SKM-1 treated with dmso at 0.1 percent for 144 hours (cell line): ENCODE measurements at regions not wholly inside any gene's neighbourhood (a gene's known extent, or its start where the extent isn't known, plus 50 kb on each side); places are given as distances from the start of the nearest gene placed in this dataset.
"Not testable (repeated sequence)": the region's sequence is repeated elsewhere in the genome, so short reads cannot be mapped to it uniquely, and the experiment has no call there.

Experiments
- DNase-seq: peaks from one replicate; lab custom pipeline; 2025; ENCODE audit not compliant: unreplicated experiment; lab: John Stamatoyannopoulos, UW

GRCh38 chrX:82528525-82528924 lies 979.6 kb upstream of the POU3F4 start:
- no peak for DNase-seq

DNA sequence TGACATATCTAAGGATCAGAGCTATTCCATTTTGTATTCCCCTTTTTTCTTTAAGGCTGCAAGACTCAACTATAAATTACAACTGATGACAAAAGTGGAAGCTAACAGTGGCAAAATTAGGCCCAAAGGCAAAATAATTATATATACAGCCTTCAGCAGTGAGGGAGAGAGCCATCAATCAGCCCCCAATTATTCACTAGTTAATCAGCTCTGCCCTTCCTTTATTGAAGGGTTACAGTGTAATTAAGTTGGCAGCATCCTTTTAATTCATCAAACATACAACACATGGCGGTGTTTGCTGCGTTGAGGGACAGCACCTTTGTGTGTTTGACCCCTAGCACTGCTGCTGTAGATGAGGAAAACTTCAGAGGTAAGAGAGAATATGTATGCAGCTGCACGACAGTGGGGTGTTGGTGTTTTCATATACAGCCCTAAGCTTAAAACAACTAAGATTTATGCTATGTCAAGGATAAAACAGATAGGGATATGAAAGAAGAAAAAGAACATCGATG lies 973.9 kb upstream of the POU3F4 start:
- no peak for DNase-seq

DNA sequence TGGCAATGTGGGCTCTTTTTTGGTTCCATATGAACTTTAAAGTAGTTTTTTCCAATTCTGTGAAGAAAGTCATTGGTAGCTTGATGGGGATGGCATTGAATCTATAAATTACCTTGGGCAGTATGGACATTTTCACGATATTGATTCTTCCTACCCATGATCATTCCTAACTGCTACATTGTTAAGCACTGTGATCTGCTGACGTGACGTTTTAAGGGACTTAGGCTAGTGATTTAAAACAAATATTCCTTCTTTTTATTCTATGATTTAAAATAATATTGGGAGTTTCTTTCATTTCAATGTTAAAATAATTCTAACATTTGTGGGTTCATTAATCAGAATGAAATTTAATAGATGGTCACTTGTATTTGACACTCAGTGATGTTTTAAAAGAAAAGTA lies 970.9 kb upstream of the POU3F4 start:
- DNase-seq: not testable (repeated sequence)

DNA sequence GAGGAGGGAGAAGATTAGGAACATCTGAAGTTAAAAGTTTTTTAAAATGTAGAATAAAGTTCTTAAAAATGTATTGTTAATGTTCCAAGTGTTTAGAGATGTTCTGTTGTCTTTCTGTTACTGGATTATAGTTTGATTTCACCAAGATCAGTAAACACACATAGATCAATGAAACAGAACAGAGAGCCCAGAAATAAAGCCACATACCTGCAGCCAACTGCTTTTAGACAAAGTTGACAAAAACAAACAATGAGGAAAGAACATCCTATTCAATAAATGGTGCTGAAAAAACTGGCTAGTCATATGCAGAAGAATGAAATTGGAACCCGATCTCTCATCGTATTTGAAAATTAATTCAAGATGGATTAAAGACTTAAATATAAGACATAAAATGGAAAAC lies 966.3 kb upstream of the POU3F4 start:
- no peak for DNase-seq

DNA sequence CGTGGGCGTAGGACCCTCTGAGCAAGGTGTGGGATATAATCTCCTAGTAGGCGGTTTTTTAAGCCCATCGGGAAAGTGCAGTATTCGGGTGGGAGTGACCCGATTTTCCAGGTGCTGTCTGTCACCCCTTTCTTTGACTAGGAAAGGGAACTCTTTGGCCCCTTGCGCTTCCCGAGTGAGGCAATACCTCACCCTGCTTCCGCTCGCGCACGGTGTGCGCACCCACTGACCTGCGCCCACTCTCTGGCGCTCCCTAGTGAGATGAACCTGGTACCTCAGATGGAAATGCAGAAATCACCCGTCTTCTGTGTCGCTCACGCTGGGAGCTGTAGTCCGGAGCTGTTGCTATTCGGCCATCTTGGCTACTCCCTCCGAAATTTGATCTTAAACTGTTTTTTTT lies 955.9 kb upstream of the POU3F4 start:
- not testable (repeated sequence) for DNase-seq

GRCh38 chrX:82556588-82556987 lies 951.5 kb upstream of the POU3F4 start:
- DNase-seq: no peak

DNA sequence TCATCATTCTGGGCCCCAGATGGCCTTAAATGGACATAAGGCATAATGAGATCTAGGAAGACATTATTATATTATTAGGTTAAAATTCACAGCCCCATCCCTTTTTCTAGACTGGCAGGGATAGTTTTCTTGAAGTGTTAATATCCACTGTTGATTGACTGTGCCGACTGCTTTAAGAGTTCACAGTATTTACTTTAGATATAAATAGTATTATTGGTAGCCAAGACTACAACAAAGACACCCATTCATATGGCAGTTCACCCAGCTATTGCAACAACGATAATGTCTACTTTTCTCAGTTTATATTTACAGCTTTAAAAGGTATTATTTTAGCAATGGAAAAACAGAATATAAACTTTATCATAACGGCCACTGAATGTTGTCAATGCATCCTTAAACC lies 922.2 kb upstream of the POU3F4 start:
- DNase-seq: no peak

DNA sequence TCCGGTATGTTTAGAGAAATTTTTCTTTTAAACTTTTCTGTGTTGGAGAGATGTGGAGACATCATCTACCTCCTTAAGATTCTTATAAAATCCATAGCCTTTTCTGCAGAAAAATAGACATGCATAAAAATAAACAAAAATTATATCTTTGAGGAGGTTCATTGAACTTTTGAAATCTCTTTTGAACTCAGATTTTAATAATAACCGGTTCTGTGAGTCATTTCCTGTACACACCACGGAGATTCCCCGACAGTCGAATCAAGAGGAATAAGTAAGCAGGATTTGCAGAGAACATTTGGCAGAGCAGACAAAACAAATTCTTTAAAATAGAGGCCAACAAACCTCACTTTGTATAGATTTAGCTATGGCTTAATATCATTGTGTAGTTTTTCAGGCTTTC lies 918.7 kb upstream of the POU3F4 start:
- DNase-seq: no peak

DNA sequence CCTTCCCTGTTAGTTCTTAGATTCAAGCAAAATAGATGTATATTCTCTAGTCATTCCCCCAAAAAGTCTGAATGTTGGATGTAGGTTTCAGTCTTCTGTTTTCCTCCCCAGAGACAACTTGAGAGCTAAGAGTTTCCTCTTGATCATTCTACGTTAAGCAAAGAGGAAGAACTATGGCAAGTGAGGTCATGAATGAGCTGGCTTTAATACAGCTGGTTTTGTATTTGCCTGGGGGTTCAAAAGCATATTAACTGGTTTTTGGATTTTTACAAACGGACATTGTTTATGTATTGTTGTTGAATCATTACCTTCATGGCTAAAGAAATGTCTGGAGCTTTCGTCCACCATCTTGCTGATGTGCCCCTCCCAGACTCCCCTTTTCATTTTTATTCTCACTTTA lies 916.7 kb upstream of the POU3F4 start:
- no peak for DNase-seq

DNA sequence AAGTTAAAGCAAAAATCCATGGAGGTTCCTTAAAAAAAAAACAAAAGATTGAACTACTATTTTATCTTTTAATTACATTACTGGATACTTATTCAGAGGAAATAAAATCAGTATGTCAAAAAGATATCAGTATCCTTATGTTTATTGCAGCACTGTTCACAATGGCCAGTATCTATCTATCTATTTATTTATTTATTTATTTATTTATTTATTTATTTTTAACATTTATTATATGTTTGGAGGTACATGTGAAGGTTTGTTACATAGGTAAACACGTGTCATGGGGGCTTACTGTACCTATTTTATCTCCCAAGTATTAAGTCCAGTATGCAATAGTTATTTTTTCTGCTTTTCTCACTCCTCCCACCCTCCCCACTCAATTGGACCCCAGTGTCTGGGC lies 881.1 kb upstream of the POU3F4 start:
- no peak for DNase-seq

DNA sequence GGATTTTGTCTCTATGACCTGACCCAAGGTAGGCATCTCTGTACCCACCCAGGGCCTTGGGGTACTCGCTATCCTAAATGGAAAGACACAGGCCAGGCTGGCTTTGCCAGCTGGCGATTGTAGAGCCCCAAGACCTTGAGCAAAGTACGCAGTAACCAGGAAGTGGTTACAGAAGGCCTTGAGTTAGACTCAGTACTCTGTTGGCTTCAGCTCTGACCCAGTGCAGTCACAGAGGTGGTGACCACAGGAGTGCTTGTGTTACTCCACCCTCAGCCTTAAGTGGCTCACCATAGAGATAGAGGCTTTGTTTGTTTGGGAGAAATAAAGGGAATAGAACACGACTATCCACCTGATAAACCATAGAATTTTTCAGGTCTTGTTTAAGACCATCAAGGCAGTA lies 880.5 kb upstream of the POU3F4 start:
- no peak for DNase-seq

DNA sequence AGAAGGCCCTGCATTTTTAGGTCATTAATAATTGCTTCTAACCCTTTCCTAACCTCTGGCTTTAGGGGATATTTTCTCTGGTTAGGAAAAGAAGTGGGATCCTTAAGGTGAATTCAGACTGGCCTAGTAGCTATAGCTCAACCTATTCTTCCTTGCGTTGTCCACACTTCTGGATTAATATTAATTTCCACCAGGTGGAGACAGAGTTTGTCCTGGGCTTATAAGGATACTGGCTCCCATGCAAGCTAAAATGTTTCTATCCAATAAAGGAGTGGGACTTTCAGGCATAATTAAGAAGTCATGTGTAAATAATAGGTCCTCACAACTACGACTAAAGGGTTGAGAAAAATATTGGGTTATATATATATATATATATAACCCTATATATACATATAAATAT lies 860.0 kb upstream of the POU3F4 start:
- DNase-seq: no peak

GRCh38 chrX:82649645-82650044 lies 858.4 kb upstream of the POU3F4 start:
- DNase-seq: no peak

- no peak for DNase-seq
Observed at GRCh38 chrX:82658492-82658891, 849.6 kb upstream of the POU3F4 start.

DNA sequence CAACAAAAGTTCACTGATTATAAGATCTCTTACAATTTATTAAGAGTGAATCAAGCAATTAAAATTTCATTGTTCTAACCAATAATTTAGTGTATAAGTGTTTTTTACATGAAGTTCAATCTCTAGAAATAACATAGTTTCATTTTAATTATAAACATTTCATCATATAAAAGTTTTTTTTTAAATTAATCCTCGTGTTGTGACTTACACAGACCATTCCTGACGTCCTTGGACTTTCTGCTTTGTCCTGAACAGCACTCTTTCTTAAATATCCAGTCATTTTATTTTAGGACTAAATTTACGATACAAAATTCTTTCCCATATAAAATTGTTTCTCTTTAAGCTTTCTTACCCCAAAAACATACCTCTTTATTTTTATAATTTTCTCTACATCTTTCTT lies 841.7 kb upstream of the POU3F4 start:
- no peak for DNase-seq

DNA sequence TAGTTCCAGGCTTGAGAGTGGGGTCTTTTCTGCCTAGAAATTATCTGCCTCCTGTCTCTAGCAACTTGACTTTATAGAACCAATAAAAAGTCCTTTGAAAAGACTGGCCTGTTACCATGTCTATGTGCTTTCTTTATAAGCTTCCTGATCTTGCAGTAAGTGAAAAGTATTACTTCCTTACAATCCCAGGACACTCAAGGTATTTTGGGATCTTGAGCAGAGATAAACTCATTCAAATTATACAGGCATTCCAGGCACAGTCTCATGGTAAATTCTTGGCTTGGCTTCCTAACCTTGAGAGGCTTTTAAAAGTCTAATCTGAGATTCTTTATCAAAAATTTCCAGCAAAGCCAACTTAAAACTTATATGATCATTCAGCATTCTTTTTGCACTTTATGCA lies 833.0 kb upstream of the POU3F4 start:
- no peak for DNase-seq

- DNase-seq: peak; percentile 0
Observed at GRCh38 chrX:82676386-82676785, 831.7 kb upstream of the POU3F4 start.

DNA sequence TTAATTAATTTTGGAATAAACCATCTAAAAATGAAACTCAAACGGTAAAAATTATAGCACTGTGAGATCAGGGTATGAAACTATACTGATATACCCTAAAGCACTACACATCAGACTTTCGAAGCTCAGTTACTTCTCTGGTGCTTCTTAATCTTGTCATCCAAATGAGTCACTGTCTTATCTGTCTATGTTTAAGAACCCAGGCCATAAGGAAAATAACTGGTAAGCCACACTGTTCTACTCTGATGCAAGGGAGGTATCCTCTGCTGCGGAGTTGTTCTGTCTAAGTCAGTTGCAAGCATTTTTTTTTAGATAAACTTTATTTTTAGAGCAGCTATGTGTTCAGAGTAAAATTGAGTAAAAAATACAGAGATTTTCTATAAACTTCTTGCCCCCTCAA lies 830.8 kb upstream of the POU3F4 start:
- DNase-seq: no peak

- DNase-seq: no peak
Observed at GRCh38 chrX:82692991-82693390, 815.1 kb upstream of the POU3F4 start.

GRCh38 chrX:82695066-82695465 lies 813.0 kb upstream of the POU3F4 start:
- no peak for DNase-seq

DNA sequence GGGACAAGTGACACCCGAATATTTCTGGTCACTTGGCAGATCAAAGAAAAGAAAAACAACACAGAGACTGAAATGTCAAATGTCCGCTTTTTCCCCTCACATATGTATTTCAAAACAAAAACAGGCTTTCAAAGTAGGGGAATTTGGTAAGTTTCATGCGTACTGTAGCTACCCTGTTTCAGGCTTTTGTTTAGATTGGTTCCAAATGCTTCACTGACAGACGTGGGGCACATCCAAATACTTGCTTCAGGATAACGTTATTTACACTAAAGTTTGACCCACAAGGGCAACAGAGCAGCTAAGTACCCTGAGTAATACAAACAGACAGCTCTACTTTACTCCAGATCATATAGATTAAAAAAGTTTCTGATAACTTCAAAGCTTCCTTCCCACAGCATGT lies 804.5 kb upstream of the POU3F4 start:
- no peak for DNase-seq

- DNase-seq: no peak
Observed at GRCh38 chrX:82711457-82711856, 796.6 kb upstream of the POU3F4 start.

DNA sequence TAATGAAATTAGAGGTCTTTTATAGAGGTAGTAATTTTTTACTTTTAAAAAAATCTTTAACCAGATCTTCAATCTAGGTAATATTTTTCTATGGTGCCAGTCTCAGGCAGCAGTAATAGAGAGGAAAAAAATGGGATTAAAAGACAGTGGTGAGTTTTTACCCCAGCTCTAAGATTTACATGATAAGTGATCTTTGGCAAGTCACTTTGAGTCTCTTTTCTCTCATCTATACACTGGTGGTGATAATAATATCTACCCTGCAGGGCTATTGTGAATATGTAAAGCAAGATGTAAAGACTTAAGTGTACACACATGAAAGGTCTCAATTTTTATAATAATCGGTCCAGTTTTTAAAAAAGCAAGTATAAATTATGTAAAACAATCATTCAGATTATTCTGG lies 786.2 kb upstream of the POU3F4 start:
- no peak for DNase-seq

GRCh38 chrX:82723806-82724205 lies 784.3 kb upstream of the POU3F4 start:
- DNase-seq: no peak
